DOHH2 (cell line): ENCODE measurements at regions not wholly inside any gene's neighbourhood (a gene's known extent, or its start where the extent isn't known, plus 50 kb on each side); places are given as distances from the start of the nearest gene placed in this dataset.

Experiments
- CTCF ChIP-seq: fragments of 200-600 bp; sonication (generic); IDR thresholded peaks from one replicate; pipeline ENCODE4 v1.5.1; 2014; ENCODE audit warnings: antibody characterized with exemption, mild to moderate bottlenecking, low read depth, low read length; ENCODE audit not compliant: poor library complexity, severe bottlenecking
- EZH2phosphoT487 ChIP-seq: fragments of 200-600 bp; sonication (generic); IDR thresholded peaks from 2 replicates; pipeline ENCODE4 v1.6.1; 2017; ENCODE audit warnings: borderline replicate concordance, mild to moderate bottlenecking, antibody characterized with exemption, low read length, moderate library complexity, mixed read lengths

DNA sequence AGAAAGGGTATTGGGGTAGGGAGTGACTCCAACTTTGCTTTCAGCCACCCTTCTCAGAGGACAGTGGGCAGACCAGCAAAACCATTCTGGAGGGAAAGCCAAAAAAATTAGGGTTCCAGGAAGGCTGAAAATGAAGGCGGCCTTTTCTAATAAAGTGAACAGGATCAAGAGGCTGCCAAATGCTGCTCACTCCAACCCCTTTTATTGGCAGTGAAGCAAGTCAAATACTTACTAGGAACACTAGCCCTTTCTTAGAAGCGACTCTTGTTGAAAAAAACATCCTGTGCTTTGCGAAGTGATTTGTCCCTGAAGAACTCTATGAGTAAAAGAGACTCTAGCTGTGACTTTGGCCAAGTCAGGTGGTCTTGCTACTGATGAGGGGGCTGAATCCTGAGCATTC is 83.6 kb upstream of the CYP1B1 start:
- TF ChIP-seq CTCF: no peak
- TF ChIP-seq EZH2phosphoT487: no peak
